NCI-H748 treated with DMSO at 0.1 percent for 48 hours (cell line): ENCODE measurements at regions not wholly inside any gene's neighbourhood (a gene's known extent, or its start where the extent isn't known, plus 50 kb on each side); places are given as distances from the start of the nearest gene placed in this dataset.
A peak's percentile ranks its signal among the peaks of the same experiment; 100 is the strongest.

Experiments used
- DNase-seq: peaks from one replicate; lab custom pipeline; 2025; lab: John Stamatoyannopoulos, UW

- DNase-seq = no peak
Measured at GRCh38 chr17:71283486-71283885, 837.3 kb upstream of the SOX9 start.

- DNase-seq = no peak
Measured at GRCh38 chr17:71284032-71284755, 836.6 kb upstream of the SOX9 start.

- no peak for DNase-seq
Measured at GRCh38 chr17:71286625-71287024, 834.2 kb upstream of the SOX9 start.

DNA sequence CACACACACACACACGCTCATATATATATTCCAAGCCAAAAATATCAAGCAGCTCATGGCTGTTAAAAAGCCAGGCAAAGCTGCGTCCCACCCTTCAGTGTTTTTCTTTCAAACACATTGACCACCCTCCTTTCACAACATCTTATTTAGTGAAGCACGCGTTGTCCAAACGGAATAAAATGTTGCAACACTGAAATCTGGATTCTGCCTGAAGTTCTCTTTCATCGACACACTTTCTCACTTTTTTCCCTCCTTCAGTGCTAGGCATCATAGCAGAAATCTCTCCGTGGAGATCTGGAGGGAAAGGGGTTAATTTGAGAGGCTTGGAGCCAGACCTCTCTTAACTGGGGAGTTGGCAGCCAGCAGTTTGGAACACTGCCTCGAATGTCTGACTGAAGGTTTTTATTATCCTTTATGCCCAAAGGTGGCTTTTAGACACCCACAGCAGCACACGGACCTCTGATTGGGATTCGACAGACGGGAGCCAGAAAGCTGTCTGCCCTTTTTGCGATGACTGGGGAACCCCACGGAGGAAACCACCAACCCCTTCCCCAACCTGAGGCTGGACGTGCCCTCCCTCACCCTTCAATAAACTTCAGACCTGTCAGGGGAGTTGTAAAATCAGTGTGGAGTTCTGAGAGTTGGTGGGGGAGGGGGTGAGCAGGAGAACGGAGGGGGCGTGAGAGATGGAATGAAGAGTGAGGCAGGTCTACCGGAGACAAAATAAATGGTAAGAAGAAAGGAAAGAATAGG is 833.6 kb upstream of the SOX9 start:
- DNase-seq = no peak

- no peak for DNase-seq
Measured at GRCh38 chr17:71292006-71292405, 828.8 kb upstream of the SOX9 start.

DNA sequence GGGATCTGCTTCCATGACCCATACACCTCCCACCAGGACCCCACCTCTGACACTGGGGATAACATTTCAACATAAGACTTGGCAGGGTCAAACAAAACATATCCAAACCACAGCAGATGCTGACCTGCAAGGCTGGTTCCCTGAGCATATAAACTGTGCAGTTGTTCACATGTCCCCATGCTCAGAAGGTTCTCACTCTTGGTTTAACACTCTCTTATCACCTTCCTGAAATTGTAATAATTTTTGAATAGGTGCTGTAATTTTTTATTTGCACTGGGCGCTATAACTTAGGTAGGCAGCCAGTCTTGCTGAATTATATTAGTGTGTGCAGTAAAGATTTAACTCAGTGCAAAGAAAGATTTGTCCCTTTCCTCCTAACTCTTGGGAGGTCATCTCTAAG is 824.8 kb upstream of the SOX9 start:
- DNase-seq = no peak

DNA sequence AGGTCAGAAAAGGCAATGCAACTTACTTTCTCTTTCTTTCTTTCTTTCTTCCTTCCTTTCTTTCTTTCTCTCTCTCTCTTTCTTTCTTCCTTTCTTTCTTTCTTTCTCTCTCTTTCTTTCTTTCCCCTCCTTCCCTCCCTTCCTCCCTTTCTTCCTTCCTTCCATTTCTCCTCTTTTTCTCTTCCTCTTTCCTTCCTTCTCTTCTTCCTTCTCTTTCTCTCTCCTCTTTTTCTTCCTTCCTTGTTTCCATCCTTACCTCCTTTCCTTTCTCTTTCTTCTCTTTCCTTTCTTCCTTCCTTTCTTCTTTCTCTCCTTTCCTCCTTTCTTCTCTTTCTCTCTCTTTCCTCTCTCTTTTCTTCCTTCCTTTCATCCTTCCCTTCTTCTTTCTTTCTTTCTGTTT is 819.8 kb upstream of the SOX9 start:
- no peak for DNase-seq

DNA sequence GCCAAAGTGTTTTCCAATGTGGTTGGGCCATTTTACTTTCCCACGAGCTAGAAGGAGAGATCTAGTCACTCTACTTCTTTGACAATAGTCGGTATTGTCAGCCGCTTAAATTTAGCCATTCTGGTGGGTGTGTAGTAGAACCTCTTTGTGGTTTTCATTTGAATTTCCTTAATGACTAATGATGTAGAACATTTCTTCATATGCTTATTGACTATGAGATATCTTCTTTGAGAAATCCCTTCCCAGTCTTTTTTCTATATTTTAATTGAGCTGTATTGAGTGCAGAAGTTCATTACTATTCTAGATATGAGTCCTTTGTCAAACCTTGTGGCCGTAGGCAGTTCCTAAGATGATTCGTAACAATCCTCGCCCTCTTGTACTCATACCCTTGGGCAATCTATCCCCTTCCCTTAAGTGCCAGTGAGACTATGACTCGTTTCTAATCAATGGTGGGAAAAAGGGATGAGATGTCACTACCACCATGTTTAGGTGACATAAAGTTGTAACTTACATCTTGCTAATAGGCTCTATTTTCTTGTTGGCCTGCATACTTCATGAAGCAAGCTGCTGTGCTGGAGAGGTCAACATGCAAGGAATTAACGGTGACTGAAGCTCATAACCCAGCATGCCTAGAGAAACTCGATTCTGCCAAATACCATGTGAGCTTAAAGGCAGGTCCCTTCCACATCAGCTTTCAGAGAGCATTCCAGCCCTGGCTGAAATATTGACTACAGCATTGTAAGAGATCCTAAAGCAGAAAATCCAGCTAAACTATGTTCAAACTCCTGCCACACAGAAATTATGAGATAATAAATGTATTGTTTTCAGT is 817.9 kb upstream of the SOX9 start:
- no peak for DNase-seq

DNA sequence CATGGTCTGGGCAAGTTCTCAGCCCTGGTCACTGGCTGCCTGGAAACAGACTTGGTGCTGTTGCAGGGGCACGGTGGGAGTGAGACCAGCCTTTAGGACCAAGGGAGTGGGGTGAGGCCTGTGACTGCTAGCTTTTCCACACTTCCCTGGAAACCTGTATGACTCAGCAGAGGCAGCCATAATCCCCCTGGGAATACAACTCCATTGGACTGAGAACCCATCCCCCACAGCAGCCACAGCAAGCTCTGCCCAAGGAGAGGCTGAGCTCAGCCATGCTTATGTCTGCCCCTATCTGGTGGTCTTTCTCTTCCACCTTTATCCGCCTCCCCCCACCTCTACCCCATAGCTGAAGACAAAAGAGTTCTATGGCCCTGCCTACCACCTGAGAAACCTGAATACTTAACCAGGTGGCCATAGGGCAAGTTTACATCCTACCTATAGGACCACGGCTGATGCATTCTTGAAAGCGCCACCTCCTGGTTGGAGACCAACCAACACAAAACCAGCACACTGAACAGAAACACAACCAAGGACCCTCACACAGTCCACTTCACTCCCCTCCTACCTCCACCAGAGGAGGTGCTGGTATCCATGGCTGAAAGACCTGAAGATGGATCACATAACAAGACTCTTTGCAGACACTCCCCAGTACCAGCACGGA is 816.2 kb upstream of the SOX9 start:
- no peak for DNase-seq

DNA sequence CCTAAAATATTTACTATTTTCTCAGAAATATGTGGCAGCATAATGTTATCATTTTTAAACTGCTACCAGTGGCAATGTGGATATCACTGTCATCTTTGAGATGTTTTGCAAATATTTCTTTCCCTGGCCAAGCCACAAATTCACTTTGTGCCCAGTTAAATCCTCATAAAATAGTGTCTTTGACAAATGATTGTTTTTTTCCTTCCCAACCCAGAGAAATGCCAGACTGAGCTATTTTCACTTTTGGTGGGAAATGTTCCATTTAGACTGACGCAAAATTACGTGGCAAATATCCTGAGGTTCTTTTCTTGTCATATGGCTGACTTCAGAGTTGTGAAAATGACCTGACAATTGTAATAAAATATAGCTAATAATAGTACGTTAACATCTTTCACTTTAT is 807.0 kb upstream of the SOX9 start:
- DNase-seq = no peak

DNA sequence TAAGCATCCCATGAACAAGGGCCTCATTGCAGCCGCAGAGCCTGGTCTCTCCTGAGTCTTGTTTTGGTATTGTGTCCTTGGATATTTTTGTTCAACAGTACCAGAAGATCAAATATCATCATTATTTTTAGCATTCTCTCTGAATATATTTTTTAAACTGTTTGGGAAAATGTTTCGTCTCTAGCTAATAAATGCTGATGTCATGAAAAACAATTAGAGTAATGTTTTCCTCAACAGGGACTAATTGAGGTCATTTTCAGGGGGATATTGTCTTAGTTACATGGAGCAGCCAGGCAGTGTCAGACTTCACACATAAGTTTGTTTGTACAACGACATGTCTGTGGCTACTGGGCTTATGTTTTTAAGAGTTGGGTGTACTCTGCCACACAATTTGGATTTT is 805.3 kb upstream of the SOX9 start:
- DNase-seq = no peak

GRCh38 chr17:71316176-71316897 is 804.5 kb upstream of the SOX9 start:
- DNase-seq = no peak

DNA sequence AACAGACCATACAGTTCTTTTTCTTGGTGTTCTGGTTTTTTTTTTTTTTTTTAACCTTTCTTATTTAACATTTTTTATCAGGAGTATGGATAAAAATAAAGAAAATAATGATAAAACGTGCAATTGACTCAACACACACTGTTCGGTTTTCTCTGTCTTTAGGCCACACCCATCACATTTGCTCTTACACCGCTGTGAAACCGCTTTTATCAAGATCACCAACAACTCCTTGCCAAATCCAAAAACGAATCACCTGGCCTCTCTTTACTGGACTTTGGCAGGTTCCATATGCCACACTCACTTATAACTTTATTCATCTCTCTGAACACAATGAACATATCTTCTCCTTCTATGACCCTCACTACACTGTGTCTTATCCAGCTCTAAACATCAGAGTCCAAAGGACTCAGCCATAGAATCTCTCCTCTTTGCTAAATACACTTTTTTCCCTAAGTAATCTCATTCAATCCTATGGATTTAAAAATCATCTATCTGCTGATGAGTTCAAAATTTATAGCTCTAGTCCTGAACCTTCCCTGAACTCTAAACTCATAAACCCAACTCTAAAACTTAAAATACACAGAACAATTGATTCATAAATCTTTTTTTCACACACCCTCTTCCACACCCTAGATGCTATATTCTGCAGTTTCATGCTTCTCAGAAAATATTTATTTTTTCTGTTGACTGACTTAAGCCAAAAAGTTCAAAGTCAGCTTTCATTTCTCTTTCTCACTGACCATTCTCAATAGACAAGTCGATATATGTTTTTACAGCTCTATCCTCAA is 800.6 kb upstream of the SOX9 start:
- DNase-seq = no peak

DNA sequence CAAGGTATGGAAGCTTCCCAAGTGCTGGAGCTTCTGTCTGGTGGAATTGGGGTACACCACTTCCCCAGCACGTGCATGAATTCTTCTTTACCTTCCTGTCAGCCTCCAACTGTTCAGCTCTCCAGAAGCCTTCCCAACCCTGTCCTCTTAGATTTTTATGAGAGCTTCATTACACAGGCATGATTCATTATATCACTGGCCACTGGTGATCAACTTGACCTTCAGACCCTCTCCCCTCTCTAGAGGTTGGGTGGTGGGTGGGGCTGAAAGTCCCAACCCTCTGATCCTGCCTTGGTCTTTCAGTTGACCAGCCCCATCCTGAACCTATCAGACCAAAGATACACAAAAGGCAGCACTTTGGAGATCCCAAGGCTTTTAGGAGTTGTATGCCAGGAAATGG is 795.7 kb upstream of the SOX9 start:
- no peak for DNase-seq

DNA sequence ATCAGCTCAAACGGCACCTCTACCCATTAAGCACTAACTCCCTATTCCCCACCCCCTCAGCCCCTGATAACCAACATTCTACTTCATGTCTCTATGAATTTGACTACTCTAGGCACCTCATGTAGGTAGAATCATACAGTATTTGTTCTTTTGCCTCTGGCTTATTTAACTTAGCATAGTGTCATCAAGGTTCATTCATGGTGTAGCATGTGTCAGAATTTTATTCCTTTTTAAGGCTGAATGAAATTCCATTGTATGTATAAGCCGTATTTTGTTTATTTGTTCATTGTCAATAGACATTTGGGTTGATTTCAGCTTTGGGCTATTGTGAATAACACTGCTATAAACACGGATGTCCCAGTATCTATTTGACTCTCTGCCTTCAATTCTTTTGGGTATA is 794.9 kb upstream of the SOX9 start:
- no peak for DNase-seq

- no peak for DNase-seq
Measured at GRCh38 chr17:71327376-71328059, 793.3 kb upstream of the SOX9 start.

GRCh38 chr17:71329310-71330098 is 791.3 kb upstream of the SOX9 start:
- peak; percentile 19 for DNase-seq

DNA sequence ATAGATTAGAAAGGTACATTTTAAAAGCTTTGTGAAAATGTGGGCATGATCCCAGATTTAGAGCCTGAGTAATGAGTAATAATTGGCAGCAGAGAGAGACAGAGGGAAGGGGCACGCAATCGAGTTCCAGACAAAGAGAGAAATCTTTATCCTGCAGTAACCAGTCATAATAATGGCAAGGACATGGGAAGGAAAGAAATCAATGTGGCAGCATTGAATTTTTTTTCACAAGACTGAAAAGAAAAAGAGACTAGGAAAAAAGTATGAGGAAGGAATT is 790.8 kb upstream of the SOX9 start:
- DNase-seq = no peak

GRCh38 chr17:71331754-71332325 is 789.0 kb upstream of the SOX9 start:
- DNase-seq = no peak
